K562 (cell line): ENCODE measurements at regions not wholly inside any gene's neighbourhood (a gene's known extent, or its start where the extent isn't known, plus 50 kb on each side); places are given as distances from the start of the nearest gene placed in this dataset.

Source experiments
- ATAC-seq: fragments of 200-7000 bp; cut with Tn5 transposase; 3 replicates; pipeline ENCODE4 v1.9.1; 2020; ENCODE audit warnings: moderate library complexity
- BruUV-seq: library from RNA; stranded (reverse); fragments of 400-500 nt; replicated peaks from 2 replicates; lab custom pipeline; 2021; lab: Mats Ljungman, UMichigan
- CTCF ChIA-PET: fragments of 300-600 bp; formaldehyde crosslinking; extraction: SDS; loops from one replicate; lab custom pipeline; 2021; ENCODE audit warnings: low intra/inter-chr PET ratio; lab: Yijun Ruan, JAX
- POLR2A ChIA-PET: fragments of 300-600, 350-650 bp; sonication (Branson Sonifier 250); formaldehyde crosslinking; extraction: SDS; loops from one replicate; lab custom pipeline; 2021; ENCODE audit warnings: antibody characterized with exemption, inconsistent platforms; lab: Yijun Ruan, JAX
- DNase-seq, 4 experiments: peaks; one replicate each; pipeline versions ENCODE4 v3.0.0 to v3.0.0-alpha.2; 2011 to 2018; ENCODE audit warnings: low spot score in 3 of 4, mixed read lengths in 3 of 4; ENCODE audit errors: extremely low read depth in 1 of 4
- FAIRE-seq: peaks from 2 replicates; lab custom pipeline; 2011; peaks lifted over from hg19 to GRCh38; lab: Jason Lieb, UNC
- H2AFZ ChIP-seq: 2 replicates; pipeline ENCODE4 v1.6.0; 2011; ENCODE audit warnings: low read depth, low read length, control low read depth, inconsistent platforms
- H3K27ac ChIP-seq: fragments of 200-600 bp; 3 replicates; pipeline ENCODE4 v1.8.0; 2011; ENCODE audit warnings: low read depth, mild to moderate bottlenecking, control low read depth, inconsistent platforms, low read length, moderate library complexity, mixed read lengths; ENCODE audit errors: extremely low read depth
- H3K27me3 ChIP-seq, 2 experiments: fragments of 300-600 bp in 1 of 2; 2 replicates in 1 of 2; 3 replicates in 1 of 2; pipeline versions ENCODE4 v1.6.0 to v1.8.0; 2011; ENCODE audit warnings: inconsistent platforms in 2 of 2, low read length in 2 of 2, mild to moderate bottlenecking in 1 of 2, mixed read lengths in 1 of 2, moderate library complexity in 1 of 2; ENCODE audit not compliant: control insufficient read depth in 2 of 2, insufficient read depth in 2 of 2
- H3K36me3 ChIP-seq: fragments of 300-600 bp; 3 replicates; pipeline ENCODE4 v1.8.0; 2011; ENCODE audit warnings: mild to moderate bottlenecking, low read length, inconsistent platforms; ENCODE audit not compliant: control insufficient read depth, insufficient read depth
- H3K4me1 ChIP-seq, 2 experiments: fragments of 200-600 bp in 1 of 2; replicated peaks in 1 of 2; 2 replicates in 1 of 2; 3 replicates in 1 of 2; pipeline versions ENCODE4 v1.5.1 to v1.8.0; 2011; ENCODE audit warnings: inconsistent platforms in 2 of 2, low read length in 2 of 2, mild to moderate bottlenecking in 1 of 2, mixed read lengths in 1 of 2, moderate library complexity in 1 of 2; ENCODE audit not compliant: control insufficient read depth in 2 of 2, insufficient read depth in 2 of 2
- H3K4me2 ChIP-seq: 2 replicates; pipeline ENCODE4 v1.6.1; 2011; ENCODE audit warnings: low read length, control low read depth, inconsistent platforms, mixed read lengths; ENCODE audit not compliant: insufficient read depth
- H3K4me3 ChIP-seq: fragments of 200-600 bp; sonication (generic), shearing (Covaris generic); 2 replicates; pipeline ENCODE4 v1.5.1; 2016; ENCODE audit warnings: control low read depth, inconsistent platforms
- H3K79me2 ChIP-seq: fragments of 200-600 bp; 3 replicates; pipeline ENCODE4 v1.8.0; 2011; ENCODE audit warnings: low read length, inconsistent platforms; ENCODE audit not compliant: control insufficient read depth, insufficient read depth
- H3K9ac ChIP-seq, 2 experiments: 2 replicates each; pipeline versions ENCODE4 v1.6.0 to v1.6.1; 2011; ENCODE audit warnings: low read depth in 2 of 2, low read length in 2 of 2, control low read depth in 1 of 2, inconsistent platforms in 1 of 2, mild to moderate bottlenecking in 1 of 2, mixed read lengths in 1 of 2; ENCODE audit not compliant: insufficient read depth in 1 of 2
- H3K9me1 ChIP-seq: one replicate; pipeline ENCODE4 v1.6.0; 2011; ENCODE audit warnings: inconsistent platforms, mild to moderate bottlenecking, low read length, moderate library complexity; ENCODE audit not compliant: control insufficient read depth, insufficient read depth
- H3K9me3 ChIP-seq: replicated peaks from 2 replicates; pipeline ENCODE4 v1.5.1; 2011; ENCODE audit warnings: low read depth, low read length, inconsistent platforms; ENCODE audit not compliant: control insufficient read depth, insufficient read depth
- H4K20me1 ChIP-seq: replicated peaks from 2 replicates; pipeline ENCODE4 v1.6.1; 2011; ENCODE audit warnings: low read length, inconsistent platforms, mixed read lengths; ENCODE audit not compliant: control insufficient read depth, insufficient read depth
- KLF10 ChIP-seq: fragments of 250-450 bp; sonication (Bioruptor Pico); IDR thresholded peaks from 2 replicates; pipeline ENCODE4 v1.6.1; 2021; ENCODE audit warnings: matching md5 sums
- NELFE ChIP-seq: IDR thresholded peaks from 2 replicates; pipeline ENCODE4 v1.6.1; 2011; ENCODE audit warnings: mild to moderate bottlenecking; ENCODE audit not compliant: insufficient read depth, insufficient read length
- NKRF ChIP-seq: fragments of 450-650 bp; IDR thresholded peaks from 2 replicates; pipeline ENCODE4 v1.6.1; 2016; ENCODE audit warnings: borderline replicate concordance
- NONO ChIP-seq, 2 experiments: fragments of 200-400 bp in 1 of 2; fragments of 450-650 bp in 1 of 2; formaldehyde crosslinking in 1 of 2; IDR thresholded peaks; 2 replicates each; pipeline ENCODE4 v1.6.1; 2017; ENCODE audit warnings: low read depth in 2 of 2, mild to moderate bottlenecking in 2 of 2, moderate library complexity in 2 of 2, low read length in 1 of 2
- PKNOX1 ChIP-seq: fragments of 450-650 bp; IDR thresholded peaks from 2 replicates; pipeline ENCODE4 v1.6.1; 2016
- ZBTB26 ChIP-seq: fragments of 450-650 bp; formaldehyde crosslinking; IDR thresholded peaks from 2 replicates; pipeline ENCODE4 v1.4.0; 2022; ENCODE audit warnings: missing genetic modification characterization
- ZFX ChIP-seq: sonication (generic); formaldehyde crosslinking; IDR thresholded peaks from 2 replicates; pipeline ENCODE4 v1.8.0; 2022; ENCODE audit warnings: mild to moderate bottlenecking, missing genetic modification reagents, moderate library complexity
- WGBS: fragments of 100-300 bp; shearing (Covaris generic); methylation state at CpG from one replicate; pipeline ENCODE4 v1.1.6; 2016; ENCODE audit warnings: low coverage, mixed read lengths; ENCODE audit not compliant: insufficient coverage; ENCODE audit errors: missing lambda C conversion rate; 5-methylcytosine and 5-hydroxymethylcytosine counted together
- in situ Hi-C: fragments of 300-500 bp; cut with MboI; formaldehyde crosslinking; loops from 4 replicates; pipeline ENCODE4 v1.15.0; 2018; ENCODE audit warnings: inconsistent platforms, mixed read lengths
- intact Hi-C: fragments of 100-400 bp; cut with micrococcal nuclease; formaldehyde crosslinking; loops from 2 replicates; pipeline ENCODE4 v1.14.2; 2022

- no peak overlapping the region for H3K4me3 ChIP-seq
- FAIRE-seq (no peak), ATAC-seq (no peak), DNase-seq (no peak)
- ChIA-PET POLR2A (interaction anchor here (0.7 kb wide), 1 partner anchor 135 kb away, joined by 3 read pairs; no protein-coding TSS in a partner anchor), CTCF (no interaction called here)
- no peaks in the 10 kb centered on the region for H3K36me3 ChIP-seq
- no peak overlapping the region for H3K4me2 ChIP-seq
- 0 out of 5 replicates have a peak, but pooled peaks cover 0 to 3% of the 10 kb centered on the region in 2 experiments for H3K4me1 ChIP-seq
- 61% methylated on average over 5 of the region's 5 CpGs for WGBS
- H4K20me1 ChIP-seq: no peaks in the 10 kb centered on the region
- no peaks in the 10 kb centered on the region for H3K9me1 ChIP-seq
- intact Hi-C loops (no loop called here), in situ Hi-C loops (no loop called here)
- no peaks in the 10 kb centered on the region for H3K27me3 ChIP-seq
- H3K9ac ChIP-seq: no peak overlapping the region
- H2AFZ ChIP-seq: no peak overlapping the region
- no peaks in the 10 kb centered on the region for H3K9me3 ChIP-seq
- no peaks in the 10 kb centered on the region for H3K79me2 ChIP-seq
- BruUV-seq: no TSS peak
- H3K27ac ChIP-seq: no peak overlapping the region
- TF ChIP-seq KLF10 (CRISPR knock-in tag): no peak
- TF ChIP-seq NONO (IDR thresholded peaks at IDR 0.05; ENCODE audit: low read depth in 2 of 2, low read length in 1 of 2): no peak
- TF ChIP-seq ZBTB26 (CRISPR knock-in tag): no peak
- no peak for TF ChIP-seq PKNOX1
- no peak for TF ChIP-seq ZFX
- TF ChIP-seq NKRF: no peak
- no peak for TF ChIP-seq NELFE
Observed at GRCh38 chr1:211200311-211200710, 58.9 kb upstream of the RCOR3 start.
